Lung microvascular endothelial cell (primary cell): ENCODE measurements at regions not wholly inside any gene's neighbourhood (a gene's known extent, or its start where the extent isn't known, plus 50 kb on each side); places are given as distances from the start of the nearest gene placed in this dataset.

Experiments used
- DNase-seq, 2 donors: peaks; one replicate each; pipeline versions ENCODE4 v3.0.0 to v3.0.0-alpha.2; 2010; ENCODE audit warnings: low read depth in 2 of 2

- DNase-seq, result no peak
Observed at GRCh38 chr3:24756101-24756888, 261.6 kb upstream of the THRB start.

- no peak for DNase-seq
Observed at GRCh38 chr3:24763393-24763792, 268.7 kb upstream of the THRB start.

- DNase-seq, result no peak
Observed at GRCh38 chr3:24764236-24764915, 269.7 kb upstream of the THRB start.

GRCh38 chr3:24765399-24765798 is 270.7 kb upstream of the THRB start:
- no peak for DNase-seq

DNA sequence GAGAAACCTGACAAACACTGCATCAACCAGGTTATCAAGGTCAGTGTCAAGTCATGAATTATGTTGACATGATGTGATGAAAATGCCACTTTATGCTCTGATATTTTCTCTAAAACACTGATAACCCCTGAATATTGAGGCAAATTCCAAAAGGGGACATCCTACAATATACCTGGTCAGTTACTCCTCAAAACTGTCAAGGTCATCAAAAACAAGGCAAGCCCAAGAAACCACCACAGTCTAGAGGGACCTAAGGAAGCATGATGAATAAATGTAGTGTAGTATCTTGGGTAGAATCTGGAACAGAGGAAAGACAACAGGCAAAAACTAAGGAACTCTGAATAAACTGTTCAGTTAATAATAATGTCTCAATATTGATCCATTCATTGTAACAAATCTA is 275.3 kb upstream of the THRB start:
- DNase-seq, result no peak

- DNase-seq, result peak; percentile 66 to 70
Observed at GRCh38 chr3:24773798-24774197, 279.1 kb upstream of the THRB start.

DNA sequence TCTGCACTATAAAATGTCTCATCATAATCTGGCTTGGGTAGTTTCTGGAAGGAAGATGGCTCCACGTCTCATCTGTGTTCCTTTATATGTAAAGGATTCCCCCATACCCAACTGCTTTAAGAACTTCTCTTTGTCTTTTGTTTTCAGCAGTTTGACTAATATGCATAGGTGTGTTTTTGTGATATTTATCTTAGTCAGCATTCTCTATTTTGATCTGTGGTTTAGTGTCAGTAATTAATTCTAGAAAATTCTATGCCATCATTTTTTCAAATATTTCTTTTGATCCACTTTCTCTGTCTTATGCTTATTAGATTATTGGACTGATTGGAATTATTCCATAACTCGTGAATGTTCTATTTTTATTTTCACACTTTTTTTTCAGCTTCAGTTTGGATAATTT is 286.3 kb upstream of the THRB start:
- no peak for DNase-seq

DNA sequence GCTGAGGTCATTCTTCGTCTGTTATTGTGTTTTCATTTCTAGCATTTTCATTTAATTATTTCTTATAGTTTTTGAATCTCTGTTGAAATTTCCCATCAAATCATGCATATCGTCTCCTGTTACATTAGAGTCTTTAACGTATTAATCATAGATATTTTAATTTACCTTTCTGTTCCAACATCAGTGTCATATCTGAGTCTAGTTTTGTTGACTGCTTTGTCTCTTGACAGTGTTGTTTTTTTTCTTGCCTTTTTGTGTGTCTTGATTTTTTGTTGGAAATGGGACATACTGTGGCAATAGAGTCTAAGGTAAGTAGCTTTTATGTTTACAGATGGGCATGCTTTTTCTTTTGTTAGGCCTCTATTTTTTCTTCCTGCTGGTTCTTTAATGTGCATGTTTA is 286.8 kb upstream of the THRB start:
- DNase-seq, result no peak

GRCh38 chr3:24793896-24794295 is 299.2 kb upstream of the THRB start:
- no peak for DNase-seq

GRCh38 chr3:24802614-24803013 is 308.0 kb upstream of the THRB start:
- DNase-seq, result no peak

DNA sequence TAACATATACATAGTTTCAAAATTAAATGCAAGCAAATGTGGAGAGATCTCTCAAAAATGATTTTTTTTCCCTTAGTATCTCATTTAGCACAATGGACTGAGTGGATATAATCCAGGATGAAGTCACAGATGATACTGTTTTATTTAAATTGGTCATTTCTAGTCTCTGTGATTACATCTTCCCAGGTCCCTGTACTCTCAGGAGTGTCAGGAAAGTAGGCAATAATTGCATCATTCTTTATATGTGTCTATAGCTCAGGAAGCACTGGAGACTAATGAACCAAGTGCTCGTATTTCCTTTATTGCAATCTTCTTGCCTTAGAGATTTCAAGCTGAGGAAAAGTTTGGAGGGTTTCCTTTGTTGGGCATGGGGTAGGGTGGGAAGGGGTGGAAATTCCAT is 309.4 kb upstream of the THRB start:
- no peak for DNase-seq

GRCh38 chr3:24810881-24811280 is 316.2 kb upstream of the THRB start:
- no peak for DNase-seq

- no peak for DNase-seq
Observed at GRCh38 chr3:24812116-24812515, 317.5 kb upstream of the THRB start.

DNA sequence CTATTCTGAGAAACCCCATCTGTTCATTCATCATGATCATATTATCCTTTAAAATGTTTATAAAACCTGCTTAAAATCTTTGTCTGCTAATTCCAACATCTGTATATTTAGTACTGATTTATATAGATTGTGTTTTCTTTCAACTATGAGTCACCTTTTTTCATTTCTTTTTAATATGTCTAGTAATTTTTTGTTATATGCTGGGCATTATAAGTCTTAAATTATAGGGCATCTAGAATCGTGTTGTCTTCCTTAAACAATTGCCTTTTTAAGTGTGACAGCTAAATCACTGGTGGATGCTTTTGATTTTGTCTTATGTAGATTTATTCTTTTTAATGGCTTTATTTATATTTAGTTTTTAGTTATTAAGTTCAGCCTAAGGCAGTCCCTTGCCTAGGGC is 323.4 kb upstream of the THRB start:
- no peak for DNase-seq

DNA sequence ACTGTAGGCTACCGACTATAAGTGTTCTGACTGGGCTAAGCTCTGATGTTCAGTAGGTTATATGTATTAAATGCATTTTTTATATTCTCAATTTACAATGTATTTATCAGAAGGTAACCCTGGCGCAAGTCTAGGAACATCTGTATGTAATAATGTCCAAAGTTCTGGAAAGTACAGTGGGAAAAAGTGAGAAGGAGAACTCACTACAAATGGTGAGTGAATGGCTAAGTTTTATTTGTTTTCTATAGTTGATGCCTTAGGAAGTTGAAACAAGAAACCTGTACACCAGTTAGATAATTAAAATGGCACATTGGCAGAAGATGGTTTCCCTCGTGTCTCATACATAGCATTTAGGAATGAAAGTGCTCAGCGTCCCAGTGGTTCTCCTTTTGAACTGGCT is 333.4 kb upstream of the THRB start:
- no peak for DNase-seq

DNA sequence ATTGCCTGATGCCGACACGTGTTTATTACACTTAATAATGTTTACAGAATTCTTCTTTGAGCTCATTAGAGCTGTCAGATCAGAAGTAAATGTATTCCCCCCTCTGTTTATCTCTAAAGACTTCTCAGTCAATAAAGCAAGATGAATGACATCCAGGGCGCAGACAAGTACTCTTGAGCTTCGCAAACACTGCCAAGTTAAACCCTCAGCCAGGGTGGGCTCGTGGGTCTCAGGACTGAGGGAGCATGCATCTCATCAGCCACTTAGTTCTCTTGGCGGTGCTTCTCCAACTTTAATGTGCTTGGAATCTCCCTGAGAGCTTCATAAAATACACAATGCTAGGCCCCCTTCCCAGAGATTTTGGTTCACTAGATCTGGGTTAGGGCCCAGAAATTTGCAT is 333.9 kb upstream of the THRB start:
- no peak for DNase-seq

DNA sequence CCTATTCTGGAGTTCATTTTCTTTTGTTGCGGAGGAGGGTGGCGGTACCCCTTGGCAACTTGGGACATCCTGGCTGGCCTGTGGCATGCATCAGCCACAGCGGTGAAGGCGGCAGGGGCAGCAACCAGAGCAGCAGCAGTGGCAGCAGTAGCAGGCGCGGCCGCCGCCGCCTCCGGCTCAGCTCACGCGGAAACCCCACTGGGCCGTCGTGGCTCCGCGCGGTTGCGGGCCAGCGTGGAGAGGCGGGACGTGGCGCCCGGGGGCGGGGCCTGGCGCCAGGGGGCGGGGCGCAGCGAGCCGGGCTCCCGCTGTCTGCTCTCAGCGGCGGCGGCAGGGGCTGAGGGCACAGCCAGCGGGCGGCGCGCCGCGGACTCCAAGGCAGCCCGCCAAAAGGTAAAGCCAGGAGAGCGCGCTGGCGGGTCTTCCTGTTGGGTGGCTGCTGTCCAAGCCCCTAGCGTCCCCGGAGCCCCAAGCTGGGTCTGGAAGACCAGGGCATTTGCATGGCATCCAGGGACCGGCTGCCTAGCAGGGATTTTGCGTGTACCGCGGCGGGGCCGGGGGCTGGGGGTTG is 334.4 kb upstream of the THRB start:
- DNase-seq, result peak; percentile 1 to 12

GRCh38 chr3:24829629-24830229 is 335.1 kb upstream of the THRB start:
- no peak for DNase-seq

DNA sequence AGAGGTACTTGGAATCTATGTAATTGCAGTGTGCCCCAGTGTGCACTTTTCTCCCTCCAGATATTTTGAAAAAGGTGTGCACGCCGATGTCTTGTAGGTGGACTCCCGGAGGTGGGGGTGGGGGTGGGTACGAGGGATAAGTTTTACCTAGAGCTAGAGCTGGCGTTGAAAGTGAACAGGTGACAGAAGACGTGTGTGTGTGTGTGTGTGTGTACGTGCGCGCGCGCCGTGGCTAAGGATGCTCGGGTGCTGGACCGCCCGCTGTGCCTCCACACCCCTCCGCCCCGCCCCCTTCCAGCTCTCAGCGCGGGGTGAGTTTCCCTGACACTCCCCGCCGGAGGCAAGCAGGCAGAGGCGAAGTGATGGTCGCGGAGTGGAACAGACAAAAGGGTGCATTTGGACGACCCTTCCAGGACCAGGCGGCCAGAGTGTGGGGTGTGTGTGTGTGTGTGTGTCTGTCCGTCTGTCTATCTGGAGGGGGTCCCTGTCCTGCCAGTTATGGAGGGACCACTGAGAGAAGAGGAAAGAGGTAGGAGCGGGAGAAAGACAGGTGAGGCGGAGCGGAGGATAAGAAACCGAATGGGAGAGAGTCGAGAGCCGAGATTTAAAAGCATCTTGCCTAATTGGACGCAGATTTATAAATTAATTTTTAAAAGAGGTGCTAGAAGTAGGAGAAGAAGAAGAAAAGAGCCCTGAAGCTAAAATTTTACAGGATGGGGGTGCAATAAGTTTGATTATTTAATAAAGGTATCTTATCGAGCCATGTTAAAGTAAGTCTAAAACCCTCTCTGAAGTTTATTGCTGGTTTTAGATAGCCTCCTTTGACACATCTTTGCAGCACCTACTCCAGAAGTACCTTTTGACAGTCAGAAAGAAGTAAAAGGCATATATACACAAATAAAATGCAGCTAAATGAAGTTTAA is 335.8 kb upstream of the THRB start:
- DNase-seq, result no peak

- DNase-seq, result no peak
Observed at GRCh38 chr3:24831221-24831620, 336.6 kb upstream of the THRB start.

DNA sequence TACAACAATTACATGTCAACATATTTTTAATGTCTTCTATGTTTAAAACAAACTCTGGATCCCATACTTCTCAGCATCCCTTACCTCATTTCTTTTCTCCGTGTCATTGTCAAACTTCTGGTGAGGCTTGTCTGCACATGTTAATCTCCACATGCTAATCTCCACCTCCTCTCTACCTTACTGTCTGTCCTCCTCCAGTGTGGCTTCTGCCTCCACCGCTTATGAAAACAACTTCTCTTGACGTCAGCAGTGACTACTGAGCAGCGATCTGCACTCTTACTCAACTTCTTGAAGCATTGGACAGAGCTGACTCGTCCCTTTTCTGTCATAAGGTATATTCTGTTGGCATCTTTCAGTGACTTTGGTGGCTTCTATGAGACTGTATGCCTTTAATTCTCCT is 338.2 kb upstream of the THRB start:
- no peak for DNase-seq

DNA sequence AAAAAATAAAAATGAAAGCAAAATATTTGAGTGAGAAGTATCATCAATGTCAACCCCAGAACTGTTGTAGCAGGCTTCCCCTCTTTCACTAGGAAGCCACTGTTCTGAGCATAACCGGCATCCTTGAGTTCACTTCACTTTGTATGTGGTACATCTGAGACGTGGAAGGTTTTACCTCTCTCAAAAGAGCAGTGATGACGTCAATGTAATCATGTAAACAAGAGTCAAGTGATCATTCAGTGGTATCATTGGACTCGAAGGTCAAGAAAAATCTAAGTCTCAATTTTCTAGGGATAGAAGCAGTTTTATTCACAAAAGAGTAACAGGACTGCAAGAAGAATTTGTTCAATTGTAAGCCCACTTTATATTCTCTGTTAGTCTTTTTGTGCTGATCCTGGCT is 339.8 kb upstream of the THRB start:
- no peak for DNase-seq
